ENCODE measurements at regions not wholly inside any gene's neighbourhood (a gene's known extent, or its start where the extent isn't known, plus 50 kb on each side); places are given as distances from the start of the nearest gene placed in this dataset.

DNA sequence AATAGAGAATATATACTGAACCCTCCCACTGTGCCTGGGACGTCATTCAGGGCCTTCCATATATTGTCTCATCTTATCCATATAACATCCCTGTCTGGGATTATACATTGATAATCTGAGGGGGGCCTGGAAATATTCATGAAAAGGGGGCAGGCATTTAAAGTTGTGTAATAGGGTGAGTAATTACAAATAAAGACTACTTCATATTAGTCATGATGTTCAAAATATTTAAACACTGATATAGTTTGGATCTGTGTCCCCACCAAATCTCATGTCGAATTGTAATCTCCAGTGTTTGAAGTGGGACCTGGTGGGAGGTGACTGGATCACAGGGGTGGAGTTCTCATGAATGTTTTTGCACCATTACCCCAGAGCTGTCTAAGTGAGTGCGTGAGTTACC lies 97.8 kb downstream of the AQP9 start:
- DNase-seq = no peak

- DNase-seq = no peak
Observed at GRCh38 chr15:58240191-58240932, 102.2 kb downstream of the AQP9 start.

GRCh38 chr15:58241872-58242271 lies 103.7 kb downstream of the AQP9 start:
- DNase-seq = no peak

DNA sequence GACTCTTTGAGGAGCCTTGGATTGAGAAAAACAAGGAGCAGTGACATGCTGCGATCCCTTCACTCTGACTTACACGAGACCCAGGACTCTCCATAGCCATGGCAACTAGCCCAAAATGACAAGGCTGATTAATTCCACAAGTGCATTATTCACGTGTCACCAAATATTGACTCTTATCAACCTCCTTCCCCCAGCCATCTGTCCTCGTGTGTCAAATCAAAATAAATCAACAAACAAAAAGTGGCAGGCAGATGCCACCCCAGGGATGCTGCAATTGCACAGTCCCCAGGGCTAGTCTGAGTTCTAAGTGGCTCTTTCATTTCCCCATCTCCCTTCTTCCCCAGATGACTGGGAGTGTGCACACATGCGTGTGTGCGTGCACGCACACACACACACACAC lies 104.9 kb downstream of the AQP9 start:
- peak; percentile 74 to 78 for DNase-seq

DNA sequence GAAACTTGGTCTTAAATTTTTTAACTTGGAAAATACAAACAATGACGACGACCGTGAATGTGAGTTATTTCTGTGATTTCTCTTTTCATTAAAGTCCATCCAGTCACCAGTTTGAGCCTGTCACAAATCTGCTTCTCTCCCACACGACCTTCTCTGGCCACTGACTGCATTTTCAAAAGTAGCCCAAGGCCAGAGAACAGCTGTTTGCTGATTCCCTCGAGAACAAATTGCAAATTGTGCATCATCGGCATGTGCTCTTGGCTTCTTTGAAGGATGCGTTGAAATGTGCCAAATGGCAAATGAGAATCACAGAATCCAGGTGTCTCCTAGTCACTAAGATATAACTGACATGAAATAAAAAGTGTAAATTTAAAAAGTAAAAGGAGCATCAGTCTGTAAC lies 106.4 kb downstream of the AQP9 start:
- DNase-seq = no peak

DNA sequence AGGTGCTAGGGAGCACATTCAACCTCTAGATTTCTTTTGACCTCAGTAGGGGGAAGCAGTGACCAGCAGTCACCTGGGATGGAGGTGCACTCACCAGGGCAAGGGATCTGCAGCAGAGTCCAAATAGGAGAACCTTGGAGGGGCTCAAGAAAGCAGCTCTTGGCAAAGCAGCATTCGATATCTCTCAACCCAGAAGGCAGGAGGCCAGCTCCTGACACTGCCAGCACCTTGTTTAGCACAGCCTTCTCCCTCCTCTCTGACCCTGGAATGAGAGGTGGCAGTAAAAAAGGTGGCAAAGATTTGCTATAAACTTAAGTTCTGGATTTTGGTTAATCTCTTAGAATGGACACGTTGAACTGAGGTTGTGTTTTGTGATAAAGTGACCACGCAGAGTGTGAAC lies 107.9 kb downstream of the AQP9 start:
- DNase-seq = no peak

DNA sequence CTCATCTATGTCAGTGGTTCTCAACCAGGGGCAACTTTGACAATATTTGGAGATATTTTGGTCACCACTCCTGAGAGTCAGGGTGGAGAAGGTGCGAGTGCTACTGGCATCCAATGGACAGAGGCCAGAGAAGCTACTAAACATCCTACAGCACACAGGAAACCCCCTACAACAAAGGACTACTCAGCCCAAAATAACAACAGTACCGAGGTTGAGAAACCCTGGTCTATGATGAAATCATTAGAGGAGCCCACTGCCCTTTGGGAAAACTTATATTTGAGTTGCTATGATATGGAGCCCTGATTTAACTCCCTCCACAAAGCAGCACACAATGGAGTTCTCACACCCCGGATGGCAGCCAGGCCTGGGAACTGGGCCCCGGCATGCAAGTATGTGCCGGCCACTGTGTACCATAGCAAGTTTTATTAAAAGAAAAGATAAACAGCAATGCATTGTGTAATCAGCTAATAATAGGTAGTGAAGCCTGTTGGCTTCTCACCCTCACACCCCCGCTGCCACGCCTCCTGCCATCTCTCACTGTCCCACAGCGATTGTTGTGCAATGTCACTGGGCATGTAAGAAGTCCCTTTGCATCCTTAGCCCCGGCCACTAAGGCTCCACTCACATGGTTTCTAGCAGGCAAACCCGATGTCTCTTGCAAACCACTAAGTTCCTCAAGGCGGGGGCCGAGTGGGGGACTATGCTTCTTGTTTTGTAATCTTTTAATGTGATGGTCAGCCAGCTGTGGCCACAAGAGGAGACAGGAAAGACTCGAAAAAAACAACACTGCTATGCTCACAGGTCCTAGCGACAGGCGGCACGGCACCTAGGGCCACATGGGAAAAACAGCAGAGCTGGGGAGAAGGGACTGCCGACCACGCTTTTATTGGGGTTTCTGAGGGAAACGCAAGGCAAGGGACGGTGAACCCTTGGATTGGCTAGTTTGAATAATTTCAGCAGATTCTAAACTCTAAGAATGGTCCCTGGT lies 110.0 kb downstream of the AQP9 start:
- no peak for DNase-seq

GRCh38 chr15:58249646-58250312 lies 111.6 kb downstream of the AQP9 start:
- no peak for DNase-seq

DNA sequence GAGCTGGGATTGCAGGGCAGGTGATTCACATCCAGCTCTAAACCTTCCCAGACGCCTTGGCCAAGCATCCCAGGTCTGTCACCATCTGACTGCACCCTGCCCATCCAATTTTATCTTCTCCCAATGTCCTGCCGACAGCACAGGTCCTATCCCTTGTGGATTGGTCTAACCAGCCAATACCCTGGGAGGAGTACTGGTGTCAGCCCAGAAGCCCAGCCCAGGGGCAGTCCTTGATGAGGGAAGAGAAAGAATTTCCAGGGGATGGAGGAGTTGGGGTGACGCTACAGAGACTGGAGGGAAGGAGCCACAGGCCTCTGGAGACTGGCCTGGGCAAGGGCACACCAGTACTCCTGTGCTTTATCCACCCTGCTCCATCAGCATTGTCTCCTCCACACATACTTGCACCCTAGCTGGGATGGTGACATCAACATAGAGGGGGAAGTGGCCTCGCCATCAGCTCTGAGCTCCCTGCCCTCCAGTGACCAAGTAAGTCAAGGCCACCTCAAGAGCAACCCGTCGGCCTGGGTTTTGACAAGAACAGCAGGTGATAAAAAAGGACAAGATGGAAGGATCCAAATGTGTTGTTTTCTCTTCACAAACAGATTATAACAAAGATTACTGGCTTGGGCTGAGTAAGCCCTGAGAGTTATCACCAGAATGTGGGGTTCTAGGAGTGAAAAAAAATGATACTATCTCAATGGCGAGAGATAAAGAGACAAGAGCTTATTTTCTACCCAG lies 114.6 kb downstream of the AQP9 start:
- DNase-seq = no peak

- DNase-seq = no peak
Observed at GRCh38 chr15:58257776-58258325, 119.7 kb downstream of the AQP9 start.

GRCh38 chr15:58258501-58259292 lies 120.5 kb downstream of the AQP9 start:
- no peak for DNase-seq

GRCh38 chr15:58260205-58260724 lies 122.1 kb downstream of the AQP9 start:
- peak; percentile 25 to 28 for DNase-seq

DNA sequence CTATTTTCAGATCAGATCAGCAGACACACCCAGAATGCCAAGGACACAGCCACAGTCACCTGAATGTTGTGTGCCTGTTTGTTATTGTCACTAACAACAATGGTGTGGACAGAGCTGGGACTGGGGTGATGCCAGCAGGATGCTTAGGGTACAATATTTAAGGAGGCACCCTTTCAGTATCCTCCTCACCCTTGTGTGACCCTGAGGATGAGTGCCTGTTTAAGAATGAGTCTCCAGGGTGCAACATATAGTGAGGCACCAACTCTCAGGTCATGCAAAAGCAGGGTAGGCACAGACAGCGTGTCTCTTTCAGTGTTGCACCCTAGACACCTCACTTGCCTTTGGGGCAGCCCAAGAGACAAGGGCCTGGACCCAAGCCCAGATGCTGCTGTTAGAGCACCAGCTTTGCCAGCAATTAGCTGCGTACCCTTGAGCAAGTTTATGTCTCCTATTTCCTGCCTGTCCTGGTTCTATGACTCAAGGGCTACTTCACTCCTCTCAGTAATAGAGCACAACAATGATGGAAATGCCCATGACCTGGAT lies 122.6 kb downstream of the AQP9 start:
- no peak for DNase-seq

- no peak for DNase-seq
Observed at GRCh38 chr15:58261368-58261767, 123.2 kb downstream of the AQP9 start.

DNA sequence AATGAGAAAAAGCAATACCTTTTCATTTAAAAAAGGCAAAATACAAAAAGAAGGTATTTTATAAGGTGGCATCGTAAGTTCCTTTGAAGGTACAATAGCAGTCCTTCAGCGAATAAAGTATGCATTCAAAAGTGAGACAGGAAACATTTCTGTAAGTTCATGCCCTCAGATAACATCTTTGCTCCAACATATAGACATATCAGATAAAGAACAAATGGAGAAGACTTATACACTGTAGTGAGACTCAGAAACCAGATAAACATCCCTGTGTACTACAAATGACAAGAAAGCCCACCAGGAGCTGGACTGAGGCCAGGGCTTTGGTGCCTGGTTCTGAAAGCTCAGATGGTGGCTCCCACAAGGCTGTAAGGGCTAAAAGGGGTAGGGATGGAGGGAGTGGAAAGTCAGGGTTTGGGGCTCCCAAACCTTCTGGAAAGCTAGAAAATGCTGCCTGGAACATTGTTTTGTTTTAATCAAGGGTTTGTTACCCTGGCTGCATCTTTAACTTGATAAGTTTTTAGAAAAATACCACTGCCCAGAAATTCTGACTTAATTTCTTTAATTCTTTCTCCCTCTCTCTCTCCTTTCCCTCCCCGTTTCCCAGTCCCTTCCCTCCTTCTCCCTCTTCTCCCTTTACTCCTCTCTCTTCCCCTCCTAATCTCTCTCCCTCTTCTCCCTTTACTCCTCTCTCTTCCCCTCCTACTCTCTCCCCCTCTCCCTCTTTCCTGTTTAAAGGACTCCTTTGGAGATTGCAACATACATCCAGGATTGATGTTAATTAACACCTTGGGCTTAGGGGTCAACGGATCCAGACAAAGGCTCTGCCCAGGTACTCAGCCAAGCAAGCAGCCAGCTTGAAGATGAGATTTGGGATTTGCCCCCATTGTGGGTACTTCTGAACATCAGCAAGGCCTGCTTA lies 126.1 kb downstream of the AQP9 start:
- no peak for DNase-seq

DNA sequence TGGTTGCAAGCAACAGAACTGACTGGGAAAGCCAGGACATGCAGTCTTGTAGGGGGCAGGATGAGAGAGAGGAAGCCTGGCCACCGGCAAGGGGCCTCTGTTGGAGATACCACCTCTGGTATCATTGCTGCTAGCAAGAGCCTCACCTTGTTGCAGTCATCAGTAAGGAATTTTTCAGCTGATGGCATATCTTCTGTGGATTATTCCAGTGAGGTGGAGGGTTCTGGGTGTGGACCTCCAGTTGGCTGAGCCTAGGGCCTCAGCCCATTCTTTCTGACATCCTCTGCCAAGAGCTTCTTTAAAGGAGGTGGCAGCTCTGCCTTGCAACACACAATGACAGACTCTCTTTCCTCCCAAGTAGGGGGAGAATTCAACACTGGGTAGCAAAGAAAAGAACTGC lies 128.9 kb downstream of the AQP9 start:
- DNase-seq = no peak

GRCh38 chr15:58268746-58269267 lies 130.6 kb downstream of the AQP9 start:
- no peak for DNase-seq

- DNase-seq = peak; percentile 55 to 65
Observed at GRCh38 chr15:58269455-58270414, 131.6 kb downstream of the AQP9 start.

Measured in SHP77 (cell line).